ENCODE measurements at regions not wholly inside any gene's neighbourhood (a gene's known extent, or its start where the extent isn't known, plus 50 kb on each side); places are given as distances from the start of the nearest gene placed in this dataset.

DNA sequence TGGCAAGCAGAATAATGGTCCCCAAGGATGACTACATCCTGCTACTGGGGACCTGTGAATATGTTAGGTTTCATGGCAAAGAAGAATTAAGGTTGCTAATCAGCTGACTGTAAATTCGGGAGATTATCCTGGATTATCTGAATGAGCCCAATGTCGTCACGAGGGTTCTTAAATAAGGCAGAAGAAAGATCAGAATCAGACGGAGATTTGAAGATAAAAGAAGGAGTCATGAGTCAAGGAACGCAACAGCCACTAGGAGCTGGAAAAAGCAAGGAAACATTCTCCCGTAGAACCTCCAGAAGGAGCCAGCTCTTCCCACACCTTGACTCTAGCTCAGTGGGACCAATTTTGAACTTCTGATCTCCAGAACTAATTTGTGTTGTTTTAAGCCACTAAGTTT is 82.9 kb upstream of the APBB1IP start:
- no peak for DNase-seq (ENCODE audit: low spot score)
- WGBS, 2 donors (ENCODE audit: extremely low coverage in 2 of 2, insufficient read length in 2 of 2, insufficient replicate concordance in 1 of 2) = no CpG with 5 or more reads among the region's 6 CpGs

GRCh38 chr10:26357203-26357602 is 80.9 kb upstream of the APBB1IP start:
- no peak overlapping the region for H3K27ac ChIP-seq (replicated peaks; ENCODE audit: low read length)
- H3K4me3 ChIP-seq (ENCODE audit: low read length in 2 of 2) = no peak overlapping the region
- H2BK5ac ChIP-seq (ENCODE audit: low read length) = no peak overlapping the region
- no peaks in the 10 kb centered on the region for H3K79me1 ChIP-seq (ENCODE audit: low read depth, low read length)
- no peak overlapping the region for H3K23ac ChIP-seq (ENCODE audit: low read depth, low read length, poor library complexity)
- no peak overlapping the region for H3K18ac ChIP-seq (ENCODE audit: low read length)
- H2BK12ac ChIP-seq (ENCODE audit: low read length) = no peak overlapping the region
- H3K4ac ChIP-seq (ENCODE audit: low read length) = no peak overlapping the region
- H3K27me3 ChIP-seq (ENCODE audit: control insufficient read depth in 3 of 3, insufficient read depth in 3 of 3, low read depth in 1 of 3, low read length in 3 of 3) = no peaks in the 10 kb centered on the region
- no peak overlapping the region for H4K8ac ChIP-seq (ENCODE audit: low read depth, low read length)
- H2AFZ ChIP-seq (ENCODE audit: low read length) = no peak overlapping the region
- H3K4me1 ChIP-seq (ENCODE audit: control insufficient read depth in 2 of 2, insufficient read depth in 1 of 2, low read depth in 1 of 2, low read length in 2 of 2) = no peaks in the 10 kb centered on the region
- no peak overlapping the region for H3K9ac ChIP-seq (ENCODE audit: low read depth, low read length, poor library complexity)
- no peak overlapping the region for H2BK120ac ChIP-seq (ENCODE audit: low read depth, low read length)
- no peak overlapping the region for H2BK15ac ChIP-seq (ENCODE audit: low read length)
- H3K14ac ChIP-seq (ENCODE audit: low read length) = no peak overlapping the region
- no peaks in the 10 kb centered on the region for H3K9me3 ChIP-seq (replicated peaks in 1 of 2; ENCODE audit: control insufficient read depth in 2 of 2, insufficient read depth in 1 of 2, low read depth in 1 of 2, low read length in 2 of 2)
- H3K4me2 ChIP-seq (ENCODE audit: insufficient read depth, low read length, poor library complexity, severe bottlenecking) = no peak overlapping the region
- no peak overlapping the region for H4K91ac ChIP-seq (ENCODE audit: low read depth, low read length, poor library complexity)
- WGBS, 2 donors (ENCODE audit: extremely low coverage in 2 of 2, insufficient read length in 2 of 2, insufficient replicate concordance in 1 of 2) = no CpG with 5 or more reads among the region's 1 CpG
- H3K36me3 ChIP-seq (replicated peaks in 1 of 2; ENCODE audit: control insufficient read depth in 2 of 2, insufficient read depth in 2 of 2, low read length in 2 of 2) = no peaks in the 10 kb centered on the region
- no peak overlapping the region for H2AK5ac ChIP-seq (ENCODE audit: low read depth, low read length)
- no peak for DNase-seq (ENCODE audit: low spot score)

More for the DNA sequence above, 82.9 kb upstream of the APBB1IP start:
- Histone ChIP-seq H3K79me1 (ENCODE audit: low read depth, low read length) (no peaks in the 10 kb centered on the region), H3K36me3 (replicated peaks in 1 of 2; ENCODE audit: control insufficient read depth in 2 of 2, insufficient read depth in 2 of 2, low read length in 2 of 2) (no peaks in the 10 kb centered on the region), H2BK12ac (ENCODE audit: low read length) (no peak overlapping the region), H3K27ac (replicated peaks; ENCODE audit: low read length) (no peak overlapping the region), H3K14ac (ENCODE audit: low read length) (no peak overlapping the region), H3K4ac (ENCODE audit: low read length) (no peak overlapping the region), H3K23ac (ENCODE audit: low read depth, low read length, poor library complexity) (no peak overlapping the region), H4K8ac (ENCODE audit: low read depth, low read length) (no peak overlapping the region), H2AK5ac (ENCODE audit: low read depth, low read length) (no peak overlapping the region), H2BK5ac (ENCODE audit: low read length) (no peak overlapping the region), H2BK15ac (ENCODE audit: low read length) (no peak overlapping the region), H4K91ac (ENCODE audit: low read depth, low read length, poor library complexity) (no peak overlapping the region), H2BK120ac (ENCODE audit: low read depth, low read length) (no peak overlapping the region), H2AFZ (ENCODE audit: low read length) (no peak overlapping the region), H3K4me1 (ENCODE audit: control insufficient read depth in 2 of 2, insufficient read depth in 1 of 2, low read depth in 1 of 2, low read length in 2 of 2) (no peaks in the 10 kb centered on the region), H3K4me3 (ENCODE audit: low read length in 2 of 2) (no peak overlapping the region), H3K4me2 (ENCODE audit: insufficient read depth, low read length, poor library complexity, severe bottlenecking) (no peak overlapping the region), H3K18ac (ENCODE audit: low read length) (no peak overlapping the region), H3K27me3 (ENCODE audit: control insufficient read depth in 3 of 3, insufficient read depth in 3 of 3, low read depth in 1 of 3, low read length in 3 of 3) (no peaks in the 10 kb centered on the region), H3K9me3 (replicated peaks in 1 of 2; ENCODE audit: control insufficient read depth in 2 of 2, insufficient read depth in 1 of 2, low read depth in 1 of 2, low read length in 2 of 2) (no peaks in the 10 kb centered on the region), H3K9ac (ENCODE audit: low read depth, low read length, poor library complexity) (no peak overlapping the region)

DNA sequence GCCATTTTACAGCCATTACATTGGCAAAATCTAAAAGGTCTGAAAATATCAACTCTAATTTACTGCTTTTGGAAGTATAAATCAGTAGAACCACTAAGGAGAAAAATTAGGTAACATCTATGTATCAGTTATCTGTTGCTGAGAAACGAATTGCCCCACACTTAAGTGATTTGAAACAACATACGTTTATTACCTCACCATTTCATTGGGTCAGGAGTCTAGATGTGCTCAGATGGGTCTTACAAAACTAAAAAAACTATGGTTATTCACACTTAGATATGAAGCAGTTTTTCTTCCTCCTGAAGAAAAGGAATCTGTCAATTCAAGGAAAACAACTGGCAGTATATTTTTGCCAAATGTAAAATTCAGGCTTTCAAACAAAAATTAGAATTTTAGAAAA is 80.1 kb upstream of the APBB1IP start:
- H3K4me3 ChIP-seq (ENCODE audit: low read length in 2 of 2) = no peak overlapping the region
- H3K4me2 ChIP-seq (ENCODE audit: insufficient read depth, low read length, poor library complexity, severe bottlenecking) = no peak overlapping the region
- no peak overlapping the region for H3K18ac ChIP-seq (ENCODE audit: low read length)
- no peaks in the 10 kb centered on the region for H3K9me3 ChIP-seq (replicated peaks in 1 of 2; ENCODE audit: control insufficient read depth in 2 of 2, insufficient read depth in 1 of 2, low read depth in 1 of 2, low read length in 2 of 2)
- no peak overlapping the region for H4K91ac ChIP-seq (ENCODE audit: low read depth, low read length, poor library complexity)
- H2BK120ac ChIP-seq (ENCODE audit: low read depth, low read length) = no peak overlapping the region
- no CpG with 5 or more reads among the region's 2 CpGs for WGBS, 2 donors (ENCODE audit: extremely low coverage in 2 of 2, insufficient read length in 2 of 2, insufficient replicate concordance in 1 of 2)
- H2AFZ ChIP-seq (ENCODE audit: low read length) = no peak overlapping the region
- H3K27me3 ChIP-seq (ENCODE audit: control insufficient read depth in 3 of 3, insufficient read depth in 3 of 3, low read depth in 1 of 3, low read length in 3 of 3) = no peaks in the 10 kb centered on the region
- no peak overlapping the region for H2BK15ac ChIP-seq (ENCODE audit: low read length)
- H3K36me3 ChIP-seq (replicated peaks in 1 of 2; ENCODE audit: control insufficient read depth in 2 of 2, insufficient read depth in 2 of 2, low read length in 2 of 2) = no peaks in the 10 kb centered on the region
- H3K14ac ChIP-seq (ENCODE audit: low read length) = no peak overlapping the region
- H3K4me1 ChIP-seq (ENCODE audit: control insufficient read depth in 2 of 2, insufficient read depth in 1 of 2, low read depth in 1 of 2, low read length in 2 of 2) = no peaks in the 10 kb centered on the region
- no peak overlapping the region for H2AK5ac ChIP-seq (ENCODE audit: low read depth, low read length)
- H4K8ac ChIP-seq (ENCODE audit: low read depth, low read length) = no peak overlapping the region
- no peak overlapping the region for H2BK12ac ChIP-seq (ENCODE audit: low read length)
- DNase-seq (ENCODE audit: low spot score) = no peak
- no peak overlapping the region for H3K4ac ChIP-seq (ENCODE audit: low read length)
- no peaks in the 10 kb centered on the region for H3K79me1 ChIP-seq (ENCODE audit: low read depth, low read length)
- H3K23ac ChIP-seq (ENCODE audit: low read depth, low read length, poor library complexity) = no peak overlapping the region
- H2BK5ac ChIP-seq (ENCODE audit: low read length) = no peak overlapping the region
- H3K27ac ChIP-seq (replicated peaks; ENCODE audit: low read length) = no peak overlapping the region
- no peak overlapping the region for H3K9ac ChIP-seq (ENCODE audit: low read depth, low read length, poor library complexity)

GRCh38 chr10:26359670-26360069 is 78.5 kb upstream of the APBB1IP start:
- Histone ChIP-seq H2BK15ac (ENCODE audit: low read length) (no peak overlapping the region), H2BK5ac (ENCODE audit: low read length) (no peak overlapping the region), H3K9me3 (replicated peaks in 1 of 2; ENCODE audit: control insufficient read depth in 2 of 2, insufficient read depth in 1 of 2, low read depth in 1 of 2, low read length in 2 of 2) (no peaks in the 10 kb centered on the region), H2AFZ (ENCODE audit: low read length) (no peak overlapping the region), H3K18ac (ENCODE audit: low read length) (no peak overlapping the region), H4K91ac (ENCODE audit: low read depth, low read length, poor library complexity) (no peak overlapping the region), H3K27ac (replicated peaks; ENCODE audit: low read length) (no peak overlapping the region), H2BK120ac (ENCODE audit: low read depth, low read length) (no peak overlapping the region), H3K14ac (ENCODE audit: low read length) (no peak overlapping the region), H2AK5ac (ENCODE audit: low read depth, low read length) (no peak overlapping the region), H3K9ac (ENCODE audit: low read depth, low read length, poor library complexity) (no peak overlapping the region), H3K4me1 (ENCODE audit: control insufficient read depth in 2 of 2, insufficient read depth in 1 of 2, low read depth in 1 of 2, low read length in 2 of 2) (no peaks in the 10 kb centered on the region), H3K23ac (ENCODE audit: low read depth, low read length, poor library complexity) (no peak overlapping the region), H2BK12ac (ENCODE audit: low read length) (no peak overlapping the region), H3K79me1 (ENCODE audit: low read depth, low read length) (no peaks in the 10 kb centered on the region), H3K27me3 (ENCODE audit: control insufficient read depth in 3 of 3, insufficient read depth in 3 of 3, low read depth in 1 of 3, low read length in 3 of 3) (no peaks in the 10 kb centered on the region), H3K4me2 (ENCODE audit: insufficient read depth, low read length, poor library complexity, severe bottlenecking) (no peak overlapping the region), H3K36me3 (replicated peaks in 1 of 2; ENCODE audit: control insufficient read depth in 2 of 2, insufficient read depth in 2 of 2, low read length in 2 of 2) (no peaks in the 10 kb centered on the region), H4K8ac (ENCODE audit: low read depth, low read length) (no peak overlapping the region), H3K4ac (ENCODE audit: low read length) (no peak overlapping the region), H3K4me3 (ENCODE audit: low read length in 2 of 2) (no peak overlapping the region)
- no CpG with 5 or more reads among the region's 1 CpG for WGBS, 2 donors (ENCODE audit: extremely low coverage in 2 of 2, insufficient read length in 2 of 2, insufficient replicate concordance in 1 of 2)
- DNase-seq (ENCODE audit: low spot score) = no peak

Data from neuronal stem cell (in vitro differentiated cells).